Activated CD4-positive, alpha-beta T cell treated with anti-CD3 and anti-CD28 coated beads, Interleukin-2, Interleukin-4, amounts not matched to agents 100 ng/mL and 50 ng/mL, durations not matched to agents 16 hours and 8 hours (primary cell): ENCODE measurements at regions not wholly inside any gene's neighbourhood (a gene's known extent, or its start where the extent isn't known, plus 50 kb on each side); places are given as distances from the start of the nearest gene placed in this dataset.

Experiments
- DNase-seq: peaks from one replicate; pipeline ENCODE4 v3.0.0-alpha.2; 2020; ENCODE audit warnings: low spot score

DNA sequence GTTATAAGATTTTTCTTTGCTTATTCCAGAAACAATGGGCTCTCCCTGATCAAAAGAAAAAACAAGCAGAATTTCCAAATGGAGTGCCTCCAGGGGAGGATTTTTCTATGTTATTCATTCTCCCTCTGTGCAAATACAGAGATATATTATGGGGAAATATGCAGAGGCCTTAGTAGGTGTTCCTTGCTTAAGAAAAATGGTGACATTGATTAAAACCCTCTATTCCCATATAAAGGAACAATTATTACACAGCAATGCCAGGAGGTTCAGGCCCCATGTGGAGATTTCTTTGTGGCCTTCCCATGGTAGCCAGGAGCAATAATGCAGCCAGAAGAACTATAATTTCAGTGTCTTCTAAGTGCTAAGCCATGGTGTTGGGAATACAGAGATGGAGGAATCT lies 255.9 kb upstream of the CXCR4 start:
- DNase-seq, result no peak

DNA sequence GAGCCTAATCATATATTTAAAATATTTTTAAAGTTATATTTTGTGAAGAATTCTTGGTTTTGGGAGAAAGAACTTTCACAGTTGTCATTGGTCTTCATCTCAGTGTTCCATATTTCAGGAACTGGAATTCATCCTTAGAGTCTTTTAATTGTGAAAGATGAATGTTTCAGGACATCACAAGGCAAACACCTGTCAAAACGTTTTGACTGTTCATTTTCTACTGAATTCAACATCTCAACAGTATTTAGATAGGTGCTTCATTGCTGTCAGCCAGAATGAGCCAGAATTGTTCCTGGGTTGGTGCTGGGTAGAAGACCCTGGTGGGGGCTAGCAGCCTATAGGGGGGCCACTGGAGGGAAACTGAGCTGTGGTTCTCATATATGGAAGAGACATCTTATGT lies 255.1 kb upstream of the CXCR4 start:
- DNase-seq, result no peak

DNA sequence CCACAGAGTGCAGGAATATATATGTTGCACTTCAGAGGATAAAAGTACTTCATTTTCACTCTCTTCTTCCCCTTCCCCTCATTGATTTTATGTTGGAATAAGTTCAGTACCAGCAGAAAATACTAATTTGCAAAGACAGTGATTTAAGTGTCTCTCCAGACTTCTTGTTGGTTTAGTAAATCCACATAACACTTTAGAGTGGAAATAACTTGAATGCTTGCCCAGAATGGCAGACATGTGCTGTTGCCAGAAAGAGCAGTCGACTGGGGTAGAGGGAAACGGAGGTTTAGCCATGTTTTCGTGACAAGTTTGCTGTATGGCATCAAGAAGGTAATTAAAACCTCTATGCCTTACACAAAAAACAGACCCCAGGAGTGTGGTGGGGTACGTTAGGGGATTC lies 246.0 kb upstream of the CXCR4 start:
- no peak for DNase-seq

DNA sequence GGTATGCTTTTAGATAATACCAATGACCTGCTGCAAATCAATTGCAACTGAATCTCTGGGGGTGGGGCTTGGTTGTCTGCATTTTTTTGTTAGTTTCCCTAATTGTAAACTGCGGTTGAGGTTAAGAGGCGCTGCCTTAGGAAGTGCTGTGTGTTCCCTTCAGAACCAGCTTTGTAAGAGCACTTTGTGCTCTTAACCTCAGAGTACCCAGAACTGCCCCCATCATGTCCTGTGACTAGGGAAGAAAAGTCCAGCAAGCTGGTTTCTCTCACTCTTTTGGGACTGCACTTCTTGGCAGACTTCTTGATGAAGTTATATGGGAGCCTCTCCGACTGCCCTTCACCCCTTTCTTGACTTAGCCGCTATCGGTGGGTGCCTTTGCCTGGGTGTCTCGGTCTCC lies 245.5 kb upstream of the CXCR4 start:
- no peak for DNase-seq

DNA sequence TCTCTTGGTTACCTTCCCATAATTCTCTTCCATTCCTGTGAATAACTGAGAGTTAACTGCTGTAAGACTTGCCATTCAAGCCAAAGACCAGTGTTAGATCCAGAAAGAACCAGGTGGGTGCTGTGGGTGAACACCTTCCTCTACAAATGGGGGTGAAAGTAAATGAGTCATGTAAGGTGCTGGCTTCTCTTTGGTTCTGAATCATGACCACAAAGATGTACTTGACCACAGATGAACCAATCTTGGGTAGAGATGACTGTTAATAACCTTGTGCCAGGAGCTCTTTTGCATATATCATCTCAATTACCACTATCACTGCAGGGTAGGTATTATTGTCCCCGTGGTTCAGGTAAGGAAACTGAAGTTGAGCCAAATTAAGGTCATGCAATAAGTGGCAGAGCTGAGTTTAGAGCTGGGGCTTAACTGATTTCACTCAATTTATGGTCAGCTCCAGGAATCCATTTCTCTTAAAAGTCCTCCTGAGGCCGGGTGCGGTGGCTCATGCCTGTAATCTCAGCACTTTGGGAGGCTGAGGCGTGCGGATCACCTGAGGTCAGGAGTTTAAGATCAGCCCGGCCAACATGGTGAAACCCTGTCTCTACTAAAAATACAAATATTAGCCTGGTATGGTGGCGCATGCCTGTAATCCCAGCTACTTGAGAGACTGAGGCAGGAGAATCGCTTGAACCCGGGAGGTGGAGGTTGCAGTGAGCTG lies 244.9 kb upstream of the CXCR4 start:
- DNase-seq, result peak; percentile 90

DNA sequence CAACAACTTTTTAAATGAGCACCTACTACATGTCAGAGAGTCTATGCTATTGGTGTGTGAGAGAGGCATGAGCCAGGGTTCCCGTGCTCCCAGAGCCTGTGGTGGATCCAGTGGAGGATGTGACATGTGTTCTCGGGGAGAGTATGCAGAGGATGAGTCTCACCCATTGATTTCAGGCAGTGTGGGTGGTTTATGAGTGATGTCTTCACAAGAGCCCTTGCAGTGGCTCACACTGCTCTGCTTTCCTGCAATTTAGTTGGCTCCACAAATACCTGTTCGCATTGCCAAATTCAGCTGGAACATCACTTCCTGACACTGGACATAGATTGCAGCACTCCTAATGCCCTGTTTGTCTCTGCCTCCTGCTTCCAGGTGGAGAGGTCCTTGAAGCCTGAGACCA lies 243.6 kb upstream of the CXCR4 start:
- no peak for DNase-seq

DNA sequence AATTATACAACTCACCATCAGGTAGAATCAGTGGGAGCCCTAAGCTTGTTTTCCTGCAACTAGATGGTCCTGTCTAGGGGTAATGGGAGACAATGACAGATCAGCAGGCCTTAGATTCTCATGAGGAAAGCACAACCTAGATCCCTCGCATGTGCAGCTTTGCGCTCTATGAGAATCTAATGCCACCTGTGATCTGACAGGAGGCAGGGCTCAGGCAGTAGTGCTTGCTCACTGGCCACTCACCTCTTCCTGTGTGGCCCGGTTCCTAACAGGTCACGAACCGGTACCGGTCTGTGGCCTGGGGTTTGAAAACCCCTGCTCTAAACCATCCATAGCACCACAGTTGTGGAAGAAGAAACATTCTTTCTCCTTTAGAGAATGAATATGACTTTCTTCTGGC lies 242.8 kb upstream of the CXCR4 start:
- DNase-seq, result no peak

DNA sequence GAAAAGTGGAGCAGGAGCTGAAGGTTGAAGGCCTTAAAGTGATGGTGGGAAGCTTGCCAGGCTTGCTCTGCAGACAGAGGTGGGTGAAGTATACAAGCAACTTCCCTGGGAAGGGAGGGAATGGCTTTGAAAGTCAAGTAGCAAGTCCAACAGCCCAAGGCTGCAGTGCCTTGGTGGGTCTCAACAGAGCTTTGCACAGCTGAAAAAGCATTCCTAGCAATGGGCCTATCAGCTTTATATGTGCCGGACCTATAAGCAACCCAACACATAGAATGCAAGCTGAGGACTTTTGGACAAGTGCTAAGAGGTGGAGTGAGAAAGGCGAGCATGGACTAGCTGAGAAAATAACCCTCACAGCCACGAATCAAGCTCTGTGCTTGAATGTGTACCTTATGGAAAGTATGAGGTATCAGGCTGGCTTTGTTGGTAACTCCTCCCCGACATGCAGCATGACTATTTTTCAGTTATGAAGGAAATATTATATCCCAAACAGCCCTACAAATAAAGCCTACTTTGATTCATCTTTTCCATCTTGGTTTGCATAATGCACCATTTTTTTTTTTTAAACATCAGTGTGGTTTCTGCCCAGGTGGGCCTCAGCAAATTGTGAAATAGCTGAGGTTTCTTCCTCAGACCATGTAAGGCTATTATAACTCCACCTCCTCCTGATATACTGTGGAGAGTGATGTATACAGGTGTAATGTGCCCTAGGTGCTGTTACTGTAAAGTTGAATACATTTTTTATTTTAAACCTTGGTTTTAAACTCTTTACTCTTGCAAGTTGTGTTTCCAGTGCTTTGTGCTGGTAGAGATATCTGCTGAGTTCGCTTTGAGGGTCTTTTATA lies 241.4 kb upstream of the CXCR4 start:
- DNase-seq, result no peak

DNA sequence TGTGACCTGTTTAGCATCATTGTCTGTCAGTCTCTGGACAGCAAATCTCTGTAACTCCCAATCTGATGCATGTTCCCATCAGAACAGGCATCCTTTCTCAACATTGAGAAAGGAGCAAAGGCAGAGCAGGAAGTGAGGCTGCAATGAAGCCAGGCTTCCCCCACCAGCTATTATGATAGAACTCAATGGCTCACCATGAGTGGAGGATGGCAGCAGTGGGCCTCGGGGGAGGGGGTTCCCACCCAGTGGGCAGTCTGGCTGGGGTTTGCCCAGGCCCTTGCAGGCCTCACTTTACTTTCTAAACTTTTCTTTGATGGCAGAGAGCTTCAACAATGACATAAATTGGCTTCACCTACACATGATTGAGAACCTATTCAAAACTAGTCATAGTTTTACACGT lies 240.6 kb upstream of the CXCR4 start:
- DNase-seq, result no peak

DNA sequence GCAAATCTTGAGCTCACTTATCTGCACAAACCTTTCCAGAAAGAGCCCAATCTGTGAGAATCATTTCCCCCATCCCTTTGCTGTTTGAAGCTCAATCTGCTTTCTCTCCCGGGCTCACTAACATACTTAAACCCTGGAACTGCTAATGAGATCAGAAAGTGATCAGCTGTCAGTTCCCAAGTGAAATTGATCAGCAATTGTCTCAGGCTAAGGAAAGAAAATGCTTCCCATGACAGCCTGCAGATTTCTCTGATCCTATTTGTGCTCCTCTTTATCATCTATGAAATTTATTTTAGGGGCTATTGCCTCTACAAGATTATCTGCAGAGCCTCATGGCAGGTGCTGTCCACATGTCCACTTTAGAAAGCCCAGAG lies 239.0 kb upstream of the CXCR4 start:
- DNase-seq, result no peak

DNA sequence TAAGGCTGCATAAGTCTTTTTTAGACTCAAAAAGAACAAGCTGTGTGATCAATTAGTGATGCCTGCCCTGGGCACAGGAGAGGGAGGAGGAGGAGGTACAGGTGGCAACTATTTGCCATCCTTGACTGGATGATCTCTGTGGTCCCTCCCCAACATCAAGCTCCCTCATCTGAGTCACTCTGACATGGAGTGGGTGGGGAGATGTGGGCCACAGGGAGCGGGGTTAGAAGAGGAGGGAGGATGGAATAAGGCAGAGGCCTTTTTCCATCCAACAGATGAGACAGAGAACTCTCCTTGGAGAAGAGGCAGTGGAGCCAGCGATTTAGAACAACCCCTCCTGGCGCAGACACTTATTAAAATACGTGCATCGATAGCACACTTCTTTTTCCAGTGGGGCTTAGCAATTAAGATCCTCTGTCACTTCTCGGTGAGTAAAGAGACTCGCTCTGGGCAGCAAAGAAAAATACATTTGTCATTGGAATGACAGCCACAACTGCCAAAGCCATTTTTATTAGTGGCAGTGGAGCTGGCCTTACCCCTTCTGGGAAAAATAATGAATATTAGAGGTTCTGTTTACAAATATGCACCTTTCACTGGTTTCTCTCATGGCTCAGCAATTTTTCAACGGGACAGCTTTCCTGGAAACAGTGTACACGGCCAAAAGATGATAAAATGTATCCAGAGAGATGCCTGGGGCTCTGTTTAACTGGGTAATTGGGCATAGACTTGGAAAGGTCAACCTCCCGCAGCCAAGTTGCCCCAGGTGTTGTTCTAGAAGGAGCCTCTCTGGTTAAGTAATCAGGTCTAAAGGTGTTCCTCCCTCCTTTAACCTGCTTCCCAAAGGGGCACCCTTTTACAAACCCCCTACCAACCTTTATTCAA lies 238.4 kb upstream of the CXCR4 start:
- no peak for DNase-seq

DNA sequence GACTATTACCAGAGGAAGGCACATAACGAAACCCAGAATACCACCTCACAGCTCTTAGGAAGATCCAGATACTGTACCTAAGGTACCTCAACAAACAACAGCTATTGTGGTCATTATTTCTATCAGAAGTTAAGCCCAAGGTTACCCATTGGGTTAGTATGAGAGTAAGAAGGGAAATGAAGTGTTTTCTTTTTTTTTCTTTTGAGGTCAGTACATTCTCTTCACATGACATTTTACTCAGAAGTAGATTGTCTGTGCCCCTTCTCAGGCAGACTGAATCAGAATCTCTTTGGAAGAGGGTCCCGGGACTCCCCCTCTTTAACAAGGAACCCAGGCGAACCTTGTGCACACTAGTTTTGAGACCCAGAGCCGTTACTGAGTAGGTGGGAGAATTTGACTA lies 233.7 kb upstream of the CXCR4 start:
- no peak for DNase-seq

DNA sequence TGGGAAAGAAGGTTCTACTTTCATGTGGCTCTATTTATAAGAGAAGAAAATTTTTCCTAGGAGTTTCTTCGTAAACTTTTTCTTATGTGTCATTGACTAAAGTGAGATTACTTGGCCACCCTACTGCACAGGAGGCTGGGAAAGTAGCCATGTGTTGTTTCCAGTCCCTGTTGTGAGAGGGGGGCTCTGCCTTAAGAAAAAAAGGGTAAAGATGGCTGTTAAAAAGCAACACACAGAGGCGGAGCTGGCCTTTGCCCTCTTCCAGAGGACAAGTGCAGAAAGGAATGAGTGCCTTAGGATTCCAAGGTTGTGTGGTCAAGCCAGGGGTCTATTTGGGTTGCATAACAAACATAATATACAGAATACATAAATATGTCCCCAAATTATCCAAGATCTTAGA lies 230.0 kb upstream of the CXCR4 start:
- DNase-seq, result no peak

DNA sequence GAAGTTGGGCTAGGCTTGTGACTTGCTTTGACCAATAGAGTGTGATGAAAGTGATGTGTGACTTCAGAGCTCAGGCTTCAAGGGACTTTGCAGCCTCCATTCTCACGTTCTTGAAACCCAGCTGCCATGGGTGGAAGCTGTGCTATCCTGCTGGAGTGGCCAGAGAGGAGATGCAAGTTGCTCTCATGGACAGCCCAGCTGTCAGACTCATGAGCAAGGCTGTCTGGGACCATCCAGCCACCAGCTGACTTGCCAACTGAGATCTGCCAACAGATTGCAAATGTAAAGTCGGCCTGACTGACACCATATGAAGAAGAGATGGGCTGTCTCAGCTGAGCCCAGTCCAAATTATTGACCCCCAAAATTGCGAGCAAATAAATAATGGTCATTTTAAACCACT lies 226.4 kb upstream of the CXCR4 start:
- no peak for DNase-seq

DNA sequence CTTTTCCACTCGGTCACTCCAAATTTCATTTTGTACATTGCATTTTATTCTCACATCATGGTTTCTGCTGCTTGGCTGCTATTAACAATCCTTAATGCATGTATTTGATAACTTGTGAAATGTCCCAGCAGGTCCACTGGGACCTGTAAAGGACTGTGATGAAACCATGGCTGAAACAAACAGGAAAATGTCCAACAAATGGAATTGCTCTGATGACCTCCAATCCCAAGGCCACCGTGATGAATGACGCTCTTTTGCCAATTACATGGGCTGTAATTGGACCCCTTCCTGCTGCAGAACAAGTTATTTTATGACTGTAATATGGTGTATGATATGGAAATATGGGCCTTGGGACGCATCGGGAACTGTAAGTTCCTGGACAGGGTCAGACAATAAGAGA lies 224.2 kb upstream of the CXCR4 start:
- no peak for DNase-seq

DNA sequence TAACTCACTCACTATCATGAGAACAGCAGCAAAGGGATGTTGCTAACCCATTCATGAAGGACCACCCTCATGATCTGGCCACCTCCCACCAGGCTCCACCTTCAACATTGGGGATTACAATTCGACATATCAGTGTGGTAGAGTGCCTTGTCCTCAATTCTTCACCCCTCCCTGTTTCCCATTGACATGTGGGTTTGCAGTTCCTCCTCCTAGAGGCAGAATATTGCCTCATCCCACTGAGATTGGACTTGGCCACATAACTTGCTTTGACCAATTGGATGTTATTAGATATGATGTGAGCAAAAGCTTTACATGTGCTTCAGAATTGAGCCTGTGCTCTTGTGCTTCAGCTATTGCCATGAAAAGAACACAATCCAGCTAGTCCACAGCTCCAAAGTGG lies 217.0 kb upstream of the CXCR4 start:
- no peak for DNase-seq

DNA sequence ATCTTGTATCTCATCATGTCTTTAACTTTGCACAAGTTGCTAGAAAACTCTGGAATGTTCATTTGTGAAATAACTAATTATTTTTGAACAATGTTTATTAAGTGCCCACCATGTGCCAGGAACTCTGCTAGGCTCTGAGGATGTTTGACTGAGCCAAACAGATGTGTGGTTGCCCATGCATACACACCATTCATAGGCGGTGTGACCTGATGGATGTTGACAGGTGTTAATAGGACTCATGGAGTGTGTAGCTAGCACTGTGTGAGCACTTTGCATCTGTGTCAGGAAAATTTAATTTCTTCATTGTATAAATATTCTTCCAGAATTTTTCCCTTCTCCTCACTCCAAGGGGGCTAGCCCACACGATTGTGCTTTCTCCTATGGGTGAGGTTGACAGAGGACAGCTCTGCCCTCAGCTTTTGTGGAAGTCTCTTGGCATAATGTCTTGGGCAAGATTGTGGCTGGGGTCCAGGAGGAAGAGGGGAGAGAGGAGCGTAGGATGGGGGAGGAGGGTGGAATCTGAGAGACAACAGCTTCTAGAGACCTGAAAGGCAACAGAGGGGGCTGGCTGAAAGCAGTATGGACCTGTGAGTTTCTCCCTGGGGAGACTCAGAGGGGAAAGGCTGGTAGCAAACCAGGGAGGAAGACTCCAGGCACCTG lies 214.6 kb upstream of the CXCR4 start:
- no peak for DNase-seq

DNA sequence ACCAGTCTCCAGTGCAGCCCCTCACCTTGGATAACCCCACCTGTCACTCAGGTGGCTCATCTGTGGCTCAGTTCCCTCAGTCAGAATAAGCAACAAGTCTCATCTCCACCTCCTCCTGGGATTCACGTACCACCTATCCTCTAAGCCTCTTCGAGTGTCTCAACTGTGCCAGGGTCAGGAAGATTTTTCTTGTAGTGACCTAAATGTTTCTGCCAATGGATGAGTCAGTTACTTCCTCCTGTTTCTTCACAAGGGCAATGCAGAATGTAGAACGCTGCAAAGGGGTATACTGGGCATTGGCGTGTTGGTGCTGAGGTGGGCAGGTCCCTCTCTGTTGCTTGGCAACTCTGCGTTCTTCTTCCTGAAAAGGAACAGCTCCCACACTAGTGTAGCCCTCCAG lies 213.3 kb upstream of the CXCR4 start:
- no peak for DNase-seq

DNA sequence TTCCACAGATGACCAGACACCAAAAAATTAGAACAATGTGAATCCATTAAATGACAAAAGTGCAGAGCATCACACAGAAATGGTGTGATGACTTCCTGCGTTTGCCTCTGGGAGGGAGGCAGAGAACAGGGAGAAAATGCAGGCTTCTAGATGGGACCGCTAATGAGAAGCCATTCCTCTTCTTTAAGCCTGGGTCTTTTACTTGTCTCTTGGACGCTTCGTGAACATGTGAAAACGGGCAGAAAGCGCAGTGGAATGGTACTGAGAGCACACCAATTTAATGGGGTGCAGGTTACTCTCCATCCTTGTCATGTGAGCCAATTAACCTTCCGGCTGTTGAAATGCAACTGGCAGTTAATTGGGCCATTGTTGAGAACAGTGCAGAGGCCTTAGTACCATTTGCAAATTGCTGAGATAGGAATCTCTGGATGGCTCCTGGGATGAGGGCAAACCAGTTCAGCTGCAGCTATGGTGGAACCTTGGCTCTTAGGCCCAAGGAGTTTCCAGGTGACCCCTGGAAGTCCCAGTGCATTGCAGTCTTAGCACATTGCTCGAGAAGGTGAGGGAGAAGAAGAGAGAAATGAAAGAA lies 210.4 kb upstream of the CXCR4 start:
- no peak for DNase-seq

DNA sequence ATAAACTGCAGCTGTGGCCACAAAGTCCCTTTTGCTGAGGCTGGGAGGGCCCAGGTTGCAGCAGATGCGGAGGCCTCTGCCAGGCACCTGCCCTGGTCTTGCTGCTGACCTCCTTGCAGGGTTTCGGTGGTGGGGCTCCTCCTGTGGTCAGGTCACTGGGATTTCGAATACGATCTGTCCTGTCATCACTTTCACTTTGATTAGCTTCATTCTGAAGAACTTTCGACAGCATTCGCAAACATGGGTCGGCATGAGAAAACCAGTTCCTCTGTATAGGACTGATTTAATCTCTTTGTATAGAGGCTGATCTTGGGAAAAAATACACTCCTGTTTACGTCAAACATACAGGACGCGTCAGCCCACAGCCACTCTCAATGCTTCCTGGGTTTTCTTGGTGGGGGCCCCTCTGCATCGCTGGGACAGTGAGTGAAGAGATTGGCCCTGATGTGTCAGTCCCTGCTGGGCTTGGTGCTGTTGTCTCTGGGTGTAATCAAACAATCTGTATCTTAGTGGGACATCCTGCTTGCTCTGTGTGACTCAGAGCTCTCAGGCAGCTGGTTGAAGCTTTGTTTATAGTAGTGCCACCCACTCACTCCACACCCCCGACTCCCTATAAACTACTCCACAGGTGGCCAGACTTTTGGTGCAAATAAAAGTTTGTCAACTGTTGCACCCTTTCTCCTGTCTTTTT lies 209.4 kb upstream of the CXCR4 start:
- DNase-seq, result peak; percentile 86

DNA sequence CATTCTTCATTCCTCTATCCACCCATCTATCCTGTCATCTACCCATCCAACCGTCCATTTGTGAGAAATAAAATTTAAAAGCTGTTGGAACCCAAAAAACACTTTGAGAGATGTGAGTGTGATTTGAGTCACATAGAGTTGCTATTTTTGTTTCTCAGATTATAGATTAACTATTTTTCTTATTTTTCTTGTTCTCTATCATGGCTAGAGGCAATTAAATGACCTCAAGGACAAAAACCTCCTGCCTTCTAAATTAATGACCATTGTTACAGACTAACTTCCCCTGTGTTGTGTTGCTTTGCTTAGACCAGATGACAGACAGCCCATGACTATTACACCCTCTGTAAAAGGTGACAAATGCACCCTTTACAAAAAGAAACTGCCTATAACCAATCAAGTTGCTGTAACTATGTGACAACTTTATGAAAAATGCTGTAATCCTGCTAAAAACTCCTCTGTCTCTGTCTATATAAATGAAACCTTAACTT lies 207.9 kb upstream of the CXCR4 start:
- DNase-seq, result no peak
